Neural progenitor cell (in vitro differentiated cells): ENCODE measurements at regions not wholly inside any gene's neighbourhood (a gene's known extent, or its start where the extent isn't known, plus 50 kb on each side); places are given as distances from the start of the nearest gene placed in this dataset.
A peak's percentile ranks its signal among the peaks of the same experiment; 100 is the strongest.

Experiments used
- DNase-seq: peaks from one replicate; pipeline ENCODE4 v3.0.0-alpha.2; 2016; ENCODE audit warnings: low spot score
- H2AFZ ChIP-seq: fragments of 200-600 bp; sonication (generic); replicated peaks from 2 replicates; pipeline ENCODE4 v1.6.1; 2016; ENCODE audit warnings: antibody characterized with exemption
- H3F3A ChIP-seq: fragments of 200-600 bp; sonication (generic); 2 replicates; pipeline ENCODE4 v1.6.1; 2016; ENCODE audit warnings: antibody characterized with exemption, low read depth
- H3K27ac ChIP-seq: fragments of 200-600 bp; sonication (generic); 2 replicates; pipeline ENCODE4 v1.5.1; 2016; ENCODE audit warnings: mild to moderate bottlenecking
- H3K27me3 ChIP-seq: fragments of 200-600 bp; sonication (generic); 2 replicates; pipeline ENCODE4 v1.6.1; 2016; ENCODE audit warnings: mild to moderate bottlenecking, moderate library complexity
- H3K36me3 ChIP-seq: fragments of 200-600 bp; sonication (generic); 2 replicates; pipeline ENCODE4 v1.5.1; 2016
- H3K4me1 ChIP-seq: fragments of 200-600 bp; sonication (generic); 2 replicates; pipeline ENCODE4 v1.6.1; 2016; ENCODE audit warnings: mixed run types
- H3K4me2 ChIP-seq: fragments of 200-600 bp; sonication (generic); 2 replicates; pipeline ENCODE4 v1.6.1; 2016
- H3K4me3 ChIP-seq: fragments of 200-600 bp; sonication (generic); 2 replicates; pipeline ENCODE4 v1.5.1; 2016
- H3K79me2 ChIP-seq: fragments of 200-600 bp; sonication (generic); 2 replicates; pipeline ENCODE4 v1.6.1; 2016; ENCODE audit warnings: low read depth
- H3K9ac ChIP-seq: fragments of 200-600 bp; sonication (generic); 2 replicates; pipeline ENCODE4 v1.6.1; 2016
- H3K9me3 ChIP-seq: fragments of 200-600 bp; sonication (generic); 2 replicates; pipeline ENCODE4 v1.5.1; 2016; ENCODE audit warnings: low read depth
- H4K20me1 ChIP-seq: fragments of 200-600 bp; sonication (generic); 2 replicates; pipeline ENCODE4 v1.6.1; 2016; ENCODE audit warnings: low read depth
- H3K27ac Mint-ChIP-seq: 3 replicates; pipeline ENCODE4 v1.8.0; 2021; ENCODE audit warnings: mixed read lengths
- H3K27me3 Mint-ChIP-seq: 2 replicates; pipeline ENCODE4 v1.8.0; 2022; ENCODE audit warnings: low read depth, mild to moderate bottlenecking, inconsistent platforms, moderate library complexity, mixed read lengths; ENCODE audit not compliant: insufficient read depth
- H3K36me3 Mint-ChIP-seq: 3 replicates; pipeline ENCODE4 v1.8.0; 2021; ENCODE audit warnings: mixed read lengths
- H3K4me1 Mint-ChIP-seq: 3 replicates; pipeline ENCODE4 v1.8.0; 2021; ENCODE audit warnings: mixed read lengths
- H3K4me3 Mint-ChIP-seq: 3 replicates; pipeline ENCODE4 v1.8.0; 2021; ENCODE audit warnings: mild to moderate bottlenecking, moderate library complexity, mixed read lengths
- H3K9me3 Mint-ChIP-seq: 3 replicates; pipeline ENCODE4 v1.8.0; 2020; ENCODE audit warnings: mixed read lengths
- EZH2 ChIP-seq: fragments of 200-600 bp; sonication (generic); IDR thresholded peaks from 2 replicates; pipeline ENCODE4 v1.6.1; 2017; ENCODE audit warnings: antibody characterized with exemption, mild to moderate bottlenecking, moderate library complexity
- EZH2phosphoT487 ChIP-seq: fragments of 200-600 bp; sonication (generic); IDR thresholded peaks from 2 replicates; pipeline ENCODE4 v1.6.1; 2017; ENCODE audit warnings: antibody characterized with exemption
- TF ChIP-seq, protein P1 (sequence below): fragments of 200-600 bp; sonication (generic); IDR thresholded peaks from 2 replicates; pipeline ENCODE4 v1.5.1; 2017; ENCODE audit warnings: antibody characterized with exemption, mild to moderate bottlenecking

DNA sequence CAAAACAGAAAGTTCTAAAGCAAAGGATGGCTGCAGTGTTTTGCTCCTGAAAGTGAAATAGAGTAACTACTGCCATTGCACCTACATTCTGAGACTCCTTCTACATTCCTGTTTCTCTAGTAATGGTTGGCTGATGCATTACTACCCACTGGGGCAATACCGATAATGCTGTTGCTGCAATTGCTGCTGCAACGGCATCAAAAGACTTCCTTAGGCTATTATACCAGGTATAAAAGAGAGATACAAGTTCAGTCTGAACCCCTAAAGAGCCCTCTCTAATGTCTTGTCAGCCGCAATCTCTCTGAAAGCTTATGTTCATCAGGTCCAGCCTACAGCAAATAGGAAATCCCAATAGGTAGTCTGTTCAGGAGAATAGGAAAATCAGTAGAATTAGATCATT is 338.4 kb downstream of the PABPC4L start:
- no peak overlapping the region for H3K27ac Mint-ChIP-seq
- Histone ChIP-seq H3K27me3 (no peaks in the 10 kb centered on the region), H2AFZ (peak overlapping the region; percentile 70)

DNA sequence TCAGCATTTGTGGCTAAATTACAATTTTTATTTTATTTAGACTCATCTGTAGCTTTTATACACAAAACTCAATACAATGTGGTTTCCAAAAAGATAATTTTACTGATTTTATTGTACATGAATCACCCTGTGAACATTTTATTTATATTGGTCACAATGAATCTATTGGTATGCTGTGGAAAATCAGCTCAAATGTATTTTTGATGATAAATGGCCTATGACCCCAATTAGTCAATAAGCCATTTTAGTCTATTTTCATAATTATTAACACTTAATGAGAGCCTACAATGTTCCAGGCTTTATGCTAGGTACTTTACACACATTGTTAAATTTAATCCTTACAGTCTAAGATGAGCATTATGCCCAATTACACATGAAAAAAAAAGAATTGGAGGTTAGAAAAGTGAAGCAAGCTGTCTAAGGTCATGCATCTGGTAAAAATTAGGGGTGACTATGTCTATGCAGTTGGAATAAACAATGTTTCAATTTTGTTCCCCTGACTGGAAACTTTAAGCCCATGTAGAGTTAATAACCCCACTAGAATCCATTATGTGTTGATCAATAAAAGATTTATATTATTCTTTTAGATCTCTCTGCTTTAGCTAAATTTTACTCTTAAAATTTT is 344.7 kb downstream of the PABPC4L start:
- no peak for TF ChIP-seq EZH2
- TF ChIP-seq, protein P1, sequence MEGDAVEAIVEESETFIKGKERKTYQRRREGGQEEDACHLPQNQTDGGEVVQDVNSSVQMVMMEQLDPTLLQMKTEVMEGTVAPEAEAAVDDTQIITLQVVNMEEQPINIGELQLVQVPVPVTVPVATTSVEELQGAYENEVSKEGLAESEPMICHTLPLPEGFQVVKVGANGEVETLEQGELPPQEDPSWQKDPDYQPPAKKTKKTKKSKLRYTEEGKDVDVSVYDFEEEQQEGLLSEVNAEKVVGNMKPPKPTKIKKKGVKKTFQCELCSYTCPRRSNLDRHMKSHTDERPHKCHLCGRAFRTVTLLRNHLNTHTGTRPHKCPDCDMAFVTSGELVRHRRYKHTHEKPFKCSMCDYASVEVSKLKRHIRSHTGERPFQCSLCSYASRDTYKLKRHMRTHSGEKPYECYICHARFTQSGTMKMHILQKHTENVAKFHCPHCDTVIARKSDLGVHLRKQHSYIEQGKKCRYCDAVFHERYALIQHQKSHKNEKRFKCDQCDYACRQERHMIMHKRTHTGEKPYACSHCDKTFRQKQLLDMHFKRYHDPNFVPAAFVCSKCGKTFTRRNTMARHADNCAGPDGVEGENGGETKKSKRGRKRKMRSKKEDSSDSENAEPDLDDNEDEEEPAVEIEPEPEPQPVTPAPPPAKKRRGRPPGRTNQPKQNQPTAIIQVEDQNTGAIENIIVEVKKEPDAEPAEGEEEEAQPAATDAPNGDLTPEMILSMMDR = no peak
- no peak for TF ChIP-seq EZH2phosphoT487
- Mint-ChIP-seq H3K4me3 (no peak overlapping the region), H3K36me3 (no peaks in the 10 kb centered on the region), H3K27ac (no peak overlapping the region), H3K9me3 (no peaks in the 10 kb centered on the region), H3K4me1 (no peaks in the 10 kb centered on the region), H3K27me3 (no peaks in the 10 kb centered on the region)
- Histone ChIP-seq H3K27ac (no peak overlapping the region), H3K9ac (no peak overlapping the region), H4K20me1 (no peaks in the 10 kb centered on the region), H2AFZ (no peak overlapping the region), H3K4me2 (no peak overlapping the region), H3K27me3 (no peaks in the 10 kb centered on the region), H3K79me2 (no peaks in the 10 kb centered on the region), H3K9me3 (no peaks in the 10 kb centered on the region), H3K4me1 (no peaks in the 10 kb centered on the region), H3F3A (no peaks in the 10 kb centered on the region), H3K4me3 (no peak overlapping the region), H3K36me3 (no peaks in the 10 kb centered on the region)
- no peak for DNase-seq

More for the DNA sequence above, 338.4 kb downstream of the PABPC4L start:
- Mint-ChIP-seq H3K9me3 (no peaks in the 10 kb centered on the region), H3K36me3 (no peaks in the 10 kb centered on the region), H3K4me1 (peaks cover 8% of the 10 kb centered on the region), H3K27me3 (peaks cover 3% of the 10 kb centered on the region), H3K4me3 (no peak overlapping the region)
- no peak for TF ChIP-seq EZH2phosphoT487
- no peak for TF ChIP-seq EZH2
- TF ChIP-seq, protein P1 = no peak
- peaks cover 7% of the 10 kb centered on the region for H3K4me1 ChIP-seq
- H3F3A ChIP-seq = no peaks in the 10 kb centered on the region
- H3K9me3 ChIP-seq = no peaks in the 10 kb centered on the region
- H3K9ac ChIP-seq = no peak overlapping the region
- no peak overlapping the region for H3K4me2 ChIP-seq
- no peak overlapping the region for H3K4me3 ChIP-seq
- no peaks in the 10 kb centered on the region for H3K36me3 ChIP-seq
- H3K79me2 ChIP-seq = no peaks in the 10 kb centered on the region
- no peaks in the 10 kb centered on the region for H4K20me1 ChIP-seq
- DNase-seq = no peak
- no peak overlapping the region for H3K27ac ChIP-seq

- H2AFZ ChIP-seq = no peak overlapping the region
- H3K27me3 ChIP-seq = no peaks in the 10 kb centered on the region
- Mint-ChIP-seq H3K4me1 (no peaks in the 10 kb centered on the region), H3K27ac (no peak overlapping the region), H3K27me3 (no peaks in the 10 kb centered on the region), H3K36me3 (no peaks in the 10 kb centered on the region), H3K4me3 (no peak overlapping the region), H3K9me3 (no peaks in the 10 kb centered on the region)
- no peak overlapping the region for H3K27ac ChIP-seq
- no peak for TF ChIP-seq EZH2
- TF ChIP-seq EZH2phosphoT487 = no peak
- TF ChIP-seq, protein P1 = no peak
- H3K4me3 ChIP-seq = no peak overlapping the region
- H3K36me3 ChIP-seq = no peaks in the 10 kb centered on the region
- H3K79me2 ChIP-seq = no peaks in the 10 kb centered on the region
- H3K4me1 ChIP-seq = no peaks in the 10 kb centered on the region
- H3K9ac ChIP-seq = no peak overlapping the region
- no peak for DNase-seq
- H4K20me1 ChIP-seq = no peaks in the 10 kb centered on the region
- no peaks in the 10 kb centered on the region for H3K9me3 ChIP-seq
- H3F3A ChIP-seq = no peaks in the 10 kb centered on the region
- no peak overlapping the region for H3K4me2 ChIP-seq
Observed at GRCh38 chr4:133855001-133855400, 346.6 kb downstream of the PABPC4L start.
